Fibroblast of lung (primary cell): ENCODE measurements at regions not wholly inside any gene's neighbourhood (a gene's known extent, or its start where the extent isn't known, plus 50 kb on each side); places are given as distances from the start of the nearest gene placed in this dataset.

Experiments used
- DNase-seq, 2 donors: peaks; one replicate each; pipeline versions ENCODE4 v3.0.0 to v3.0.0-alpha.2; 2010; ENCODE audit warnings: low read depth in 2 of 2
- H2AFZ ChIP-seq: 2 replicates; pipeline ENCODE4 v1.5.1; 2012; ENCODE audit warnings: low read length, control low read depth, inconsistent platforms
- H3K27ac ChIP-seq: 2 replicates; pipeline ENCODE4 v1.5.1; 2011; ENCODE audit warnings: low read length, control low read depth; ENCODE audit not compliant: insufficient read depth
- H3K27me3 ChIP-seq: 2 replicates; pipeline ENCODE4 v1.5.1; 2011; ENCODE audit warnings: mild to moderate bottlenecking, low read length; ENCODE audit not compliant: control insufficient read depth, insufficient read depth
- H3K36me3 ChIP-seq: 2 replicates; pipeline ENCODE4 v1.5.1; 2011; ENCODE audit warnings: low read length; ENCODE audit not compliant: control insufficient read depth, insufficient read depth
- H3K4me1 ChIP-seq: 2 replicates; pipeline ENCODE4 v1.5.1; 2011; ENCODE audit warnings: low read length; ENCODE audit not compliant: control insufficient read depth, insufficient read depth; ENCODE audit errors: extremely low read depth
- H3K4me2 ChIP-seq: 2 replicates; pipeline ENCODE4 v1.5.1; 2011; ENCODE audit warnings: low read length, control low read depth; ENCODE audit not compliant: insufficient read depth; ENCODE audit errors: extremely low read depth
- H3K4me3 ChIP-seq, 4 experiments: fragments of 200-600 bp in 1 of 4; sonication (generic) in 1 of 4; replicated peaks in 1 of 4; 2 replicates each; pipeline ENCODE4 v1.5.1; 2011 to 2016; ENCODE audit warnings: low read length in 4 of 4, low read depth in 3 of 4, mild to moderate bottlenecking in 3 of 4, control low read depth in 2 of 4, inconsistent platforms in 1 of 4, mixed read lengths in 1 of 4; ENCODE audit not compliant: insufficient read depth in 1 of 4; ENCODE audit errors: control extremely low read depth in 1 of 4
- H3K79me2 ChIP-seq: 2 replicates; pipeline ENCODE4 v1.5.1; 2012; ENCODE audit warnings: mild to moderate bottlenecking, low read length, inconsistent platforms; ENCODE audit not compliant: control insufficient read depth, insufficient read depth
- H3K9ac ChIP-seq: 2 replicates; pipeline ENCODE4 v1.5.1; 2011; ENCODE audit warnings: mild to moderate bottlenecking, low read length, control low read depth; ENCODE audit not compliant: insufficient read depth
- H3K9me3 ChIP-seq: 2 replicates; pipeline ENCODE4 v1.5.1; 2012; ENCODE audit warnings: low read depth, low read length; ENCODE audit not compliant: control insufficient read depth, insufficient read depth
- H4K20me1 ChIP-seq: 2 replicates; pipeline ENCODE4 v1.5.1; 2011; ENCODE audit warnings: low read length; ENCODE audit not compliant: control insufficient read depth, insufficient read depth; ENCODE audit errors: extremely low read depth
- EZH2 ChIP-seq: IDR thresholded peaks from 2 replicates; pipeline ENCODE4 v1.5.1; 2012; ENCODE audit warnings: low read length, control low read depth, mild to moderate bottlenecking; ENCODE audit errors: missing control alignments
- TF ChIP-seq, protein P1 (sequence below), 2 donors: IDR thresholded peaks in 1 of 2; conservative IDR thresholded peaks in 1 of 2; 1 replicate in 1 of 2; 2 replicates in 1 of 2; pipeline ENCODE4 v1.5.1; 2011 to 2012; ENCODE audit warnings: low read length in 2 of 2, control low read depth in 1 of 2, inconsistent platforms in 1 of 2, low read depth in 1 of 2, mild to moderate bottlenecking in 1 of 2

DNA sequence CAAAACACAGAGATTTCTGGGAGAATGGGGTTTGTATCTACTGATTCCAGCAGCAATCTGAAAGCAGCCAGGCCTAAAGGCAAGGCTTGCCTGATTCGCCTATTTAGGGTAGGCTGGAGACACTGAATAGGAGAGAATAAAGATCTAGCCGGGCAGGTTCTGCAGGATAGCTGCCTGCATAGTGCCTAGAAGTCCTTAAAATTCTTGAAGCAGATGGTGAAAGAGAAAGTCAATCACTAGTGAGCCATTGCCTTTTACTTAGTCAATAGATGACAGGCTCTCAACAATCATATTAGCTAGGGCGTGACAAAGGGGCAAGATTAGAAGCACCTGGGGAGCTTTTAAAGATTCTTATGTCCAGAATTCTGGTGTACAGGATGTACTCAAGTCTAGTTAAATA is 522.7 kb downstream of the HTR1A start:
- Histone ChIP-seq H3K9me3 (no peaks in the 10 kb centered on the region), H3K4me1 (no peaks in the 10 kb centered on the region), H2AFZ (no peak overlapping the region), H3K79me2 (no peaks in the 10 kb centered on the region), H4K20me1 (no peaks in the 10 kb centered on the region), H3K4me2 (no peak overlapping the region), H3K36me3 (no peaks in the 10 kb centered on the region), H3K27me3 (no peaks in the 10 kb centered on the region), H3K4me3 (no peak overlapping the region), H3K9ac (no peak overlapping the region), H3K27ac (no peak overlapping the region)
- no peak for DNase-seq
- TF ChIP-seq, protein P1, sequence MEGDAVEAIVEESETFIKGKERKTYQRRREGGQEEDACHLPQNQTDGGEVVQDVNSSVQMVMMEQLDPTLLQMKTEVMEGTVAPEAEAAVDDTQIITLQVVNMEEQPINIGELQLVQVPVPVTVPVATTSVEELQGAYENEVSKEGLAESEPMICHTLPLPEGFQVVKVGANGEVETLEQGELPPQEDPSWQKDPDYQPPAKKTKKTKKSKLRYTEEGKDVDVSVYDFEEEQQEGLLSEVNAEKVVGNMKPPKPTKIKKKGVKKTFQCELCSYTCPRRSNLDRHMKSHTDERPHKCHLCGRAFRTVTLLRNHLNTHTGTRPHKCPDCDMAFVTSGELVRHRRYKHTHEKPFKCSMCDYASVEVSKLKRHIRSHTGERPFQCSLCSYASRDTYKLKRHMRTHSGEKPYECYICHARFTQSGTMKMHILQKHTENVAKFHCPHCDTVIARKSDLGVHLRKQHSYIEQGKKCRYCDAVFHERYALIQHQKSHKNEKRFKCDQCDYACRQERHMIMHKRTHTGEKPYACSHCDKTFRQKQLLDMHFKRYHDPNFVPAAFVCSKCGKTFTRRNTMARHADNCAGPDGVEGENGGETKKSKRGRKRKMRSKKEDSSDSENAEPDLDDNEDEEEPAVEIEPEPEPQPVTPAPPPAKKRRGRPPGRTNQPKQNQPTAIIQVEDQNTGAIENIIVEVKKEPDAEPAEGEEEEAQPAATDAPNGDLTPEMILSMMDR (conservative IDR thresholded peaks at IDR 0.05 in 1 of 2, IDR thresholded peaks at IDR 0.05 in 1 of 2; ENCODE audit: low read depth in 1 of 2, low read length in 2 of 2), result no peak
- no peak for TF ChIP-seq EZH2

DNA sequence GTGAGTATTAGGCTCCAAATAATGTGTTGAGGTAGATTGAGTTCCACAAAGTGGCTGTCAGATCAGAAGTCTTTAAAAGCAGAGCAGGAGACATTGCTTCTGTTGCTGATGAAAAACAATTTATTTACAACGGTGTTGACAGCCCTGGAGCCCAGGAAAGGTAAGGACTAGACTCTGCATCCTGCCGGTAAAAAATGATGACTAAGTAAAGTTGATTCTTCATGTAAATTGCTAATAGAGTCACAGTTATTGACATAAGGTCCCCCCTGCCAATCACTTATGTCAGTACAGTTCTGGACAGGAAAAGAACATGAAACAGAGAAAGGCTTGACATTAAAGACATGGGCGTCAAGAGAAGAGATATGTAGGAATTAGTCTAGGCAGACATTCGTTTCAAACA is 552.5 kb downstream of the HTR1A start:
- H3K36me3 ChIP-seq, result no peaks in the 10 kb centered on the region
- H3K4me2 ChIP-seq, result no peak overlapping the region
- no peak overlapping the region for H3K9ac ChIP-seq
- no peak overlapping the region for H3K4me3 ChIP-seq
- TF ChIP-seq, protein P1 (conservative IDR thresholded peaks at IDR 0.05 in 1 of 2, IDR thresholded peaks at IDR 0.05 in 1 of 2; ENCODE audit: low read depth in 1 of 2, low read length in 2 of 2), result no peak
- no peak for TF ChIP-seq EZH2
- H3K79me2 ChIP-seq, result no peaks in the 10 kb centered on the region
- no peak overlapping the region for H2AFZ ChIP-seq
- no peaks in the 10 kb centered on the region for H3K9me3 ChIP-seq
- no peaks in the 10 kb centered on the region for H4K20me1 ChIP-seq
- H3K27ac ChIP-seq, result no peak overlapping the region
- no peak for DNase-seq
- no peaks in the 10 kb centered on the region for H3K27me3 ChIP-seq
- H3K4me1 ChIP-seq, result no peaks in the 10 kb centered on the region

DNA sequence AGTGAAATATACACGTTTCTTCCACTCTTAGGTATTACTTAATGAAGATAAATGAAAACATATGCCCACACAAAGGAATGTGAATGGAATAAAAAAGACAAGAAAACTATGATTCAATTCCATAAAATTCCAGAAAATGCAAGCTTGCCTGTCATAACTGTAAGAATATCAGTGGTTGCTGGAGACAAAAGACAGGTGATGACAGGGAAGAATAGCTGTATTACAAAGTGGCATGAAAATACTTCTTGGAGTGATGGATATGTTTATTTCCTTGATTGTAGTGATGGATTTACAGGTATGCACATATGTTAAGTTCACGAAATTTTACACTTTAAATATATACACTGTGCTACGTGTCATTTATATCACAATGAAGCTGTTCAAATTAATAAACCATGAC is 553.3 kb downstream of the HTR1A start:
- TF ChIP-seq EZH2, result no peak
- TF ChIP-seq, protein P1 (conservative IDR thresholded peaks at IDR 0.05 in 1 of 2, IDR thresholded peaks at IDR 0.05 in 1 of 2; ENCODE audit: low read depth in 1 of 2, low read length in 2 of 2), result no peak
- no peaks in the 10 kb centered on the region for H3K9me3 ChIP-seq
- H3K4me2 ChIP-seq, result no peak overlapping the region
- H3K36me3 ChIP-seq, result no peaks in the 10 kb centered on the region
- no peak for DNase-seq
- no peak overlapping the region for H3K27ac ChIP-seq
- no peak overlapping the region for H3K4me3 ChIP-seq
- no peak overlapping the region for H3K9ac ChIP-seq
- no peaks in the 10 kb centered on the region for H3K79me2 ChIP-seq
- H4K20me1 ChIP-seq, result no peaks in the 10 kb centered on the region
- H2AFZ ChIP-seq, result no peak overlapping the region
- H3K27me3 ChIP-seq, result no peaks in the 10 kb centered on the region
- H3K4me1 ChIP-seq, result no peaks in the 10 kb centered on the region
